DMS153 treated with DMSO at 0.1 percent for 48 hours (cell line): ENCODE measurements at regions not wholly inside any gene's neighbourhood (a gene's known extent, or its start where the extent isn't known, plus 50 kb on each side); places are given as distances from the start of the nearest gene placed in this dataset.

Experiments
- DNase-seq: peaks from one replicate; lab custom pipeline; 2025; ENCODE audit not compliant: unreplicated experiment; lab: John Stamatoyannopoulos, UW

- DNase-seq, result no peak
These were observed 174.8 kb upstream of the DYNLRB2 start for GRCh38 chr16:80366023-80366422.

DNA sequence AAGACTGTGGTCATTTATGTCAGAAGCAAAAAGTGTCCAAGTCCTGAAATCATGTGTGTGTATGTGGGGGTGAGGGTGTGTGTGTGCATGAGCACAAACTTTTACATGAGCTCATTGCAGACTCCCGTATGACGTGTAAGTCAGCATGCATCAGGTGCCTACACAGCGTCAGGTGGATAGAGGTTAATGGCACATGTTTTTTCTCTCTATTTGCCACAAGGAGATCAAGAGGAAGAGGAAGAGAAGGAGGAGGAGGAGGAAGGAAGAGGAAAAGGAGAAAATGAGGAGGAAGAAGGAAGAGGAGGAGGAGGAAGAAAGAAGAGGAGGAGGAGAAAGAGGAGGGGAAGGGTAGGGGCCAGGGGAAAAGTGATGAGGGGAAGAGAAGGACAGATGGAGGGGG is 178.0 kb upstream of the DYNLRB2 start:
- no peak for DNase-seq

GRCh38 chr16:80356365-80356764 is 184.4 kb upstream of the DYNLRB2 start:
- DNase-seq, result no peak

- no peak for DNase-seq
These were observed 185.5 kb upstream of the DYNLRB2 start for GRCh38 chr16:80355335-80355734.

DNA sequence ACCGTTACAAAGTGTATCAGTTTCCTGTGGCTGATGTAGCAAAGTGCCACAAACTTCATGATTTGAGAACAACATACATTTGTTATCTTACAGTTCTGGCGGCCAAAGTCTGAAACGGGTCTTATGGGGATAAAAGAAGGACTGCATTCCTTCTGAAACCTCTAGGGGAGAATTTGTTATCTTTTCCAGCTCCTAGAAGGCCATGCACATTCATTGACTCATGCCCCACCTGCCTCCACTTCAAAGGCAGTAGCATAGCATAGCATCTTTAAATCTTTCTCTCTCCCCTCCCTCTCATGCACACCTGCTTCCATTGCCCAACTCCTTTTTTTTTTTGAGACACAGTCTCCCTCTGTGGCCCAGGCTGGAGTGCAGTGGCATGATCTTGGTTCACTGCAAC is 190.7 kb upstream of the DYNLRB2 start:
- no peak for DNase-seq

- DNase-seq, result no peak
These were observed 192.9 kb upstream of the DYNLRB2 start for GRCh38 chr16:80347900-80348299.

- DNase-seq, result no peak
These were observed 193.8 kb upstream of the DYNLRB2 start for GRCh38 chr16:80347002-80347401.

DNA sequence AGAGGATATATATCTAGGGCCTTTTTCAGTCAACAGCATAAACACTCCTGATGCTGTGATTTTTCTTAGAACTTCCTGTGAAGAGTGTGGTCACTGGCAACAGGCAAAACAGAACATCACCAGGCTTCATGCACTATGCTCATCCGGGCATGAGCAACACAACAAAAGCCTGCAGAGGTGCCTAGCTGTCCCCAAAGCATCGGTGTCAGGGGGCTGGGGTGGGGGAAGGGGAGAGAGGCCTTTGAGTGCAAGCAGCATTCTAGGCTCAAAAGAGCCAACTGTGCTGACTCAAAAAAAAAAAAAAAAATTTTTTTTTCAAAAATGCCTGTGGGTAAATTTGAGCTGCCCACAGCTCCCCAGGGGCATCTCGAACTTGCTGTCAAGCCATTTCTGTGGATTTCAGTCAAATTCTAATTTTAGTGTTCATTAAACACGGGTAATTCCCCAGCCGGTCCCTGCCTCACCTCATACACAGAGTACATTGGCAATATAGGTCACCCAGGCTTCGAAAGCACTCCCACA is 194.6 kb upstream of the DYNLRB2 start:
- DNase-seq, result no peak

DNA sequence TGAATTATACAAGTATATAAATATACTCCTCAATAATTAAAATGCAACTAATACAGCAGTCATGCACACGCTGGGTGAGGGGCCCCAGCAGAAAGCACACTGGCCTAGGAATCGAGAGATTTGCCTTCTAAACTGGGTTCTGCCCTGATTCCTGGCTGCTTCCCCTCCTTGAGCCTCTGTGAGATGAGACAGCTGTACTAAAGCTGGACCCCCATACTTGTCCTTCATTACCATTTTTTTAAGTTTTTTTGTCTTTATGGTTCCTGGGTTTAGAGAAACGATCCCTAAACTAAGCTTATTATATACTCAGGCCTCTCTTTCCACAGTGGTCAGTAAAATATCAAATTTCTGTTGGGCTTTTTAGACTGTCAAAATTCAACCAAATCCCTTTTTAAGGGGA is 195.1 kb upstream of the DYNLRB2 start:
- DNase-seq, result no peak

GRCh38 chr16:80344570-80344969 is 196.2 kb upstream of the DYNLRB2 start:
- no peak for DNase-seq

GRCh38 chr16:80341263-80341662 is 199.5 kb upstream of the DYNLRB2 start:
- no peak for DNase-seq

GRCh38 chr16:80337786-80338185 is 203.0 kb upstream of the DYNLRB2 start:
- DNase-seq, result no peak

GRCh38 chr16:80330803-80331202 is 210.0 kb upstream of the DYNLRB2 start:
- DNase-seq, result no peak

DNA sequence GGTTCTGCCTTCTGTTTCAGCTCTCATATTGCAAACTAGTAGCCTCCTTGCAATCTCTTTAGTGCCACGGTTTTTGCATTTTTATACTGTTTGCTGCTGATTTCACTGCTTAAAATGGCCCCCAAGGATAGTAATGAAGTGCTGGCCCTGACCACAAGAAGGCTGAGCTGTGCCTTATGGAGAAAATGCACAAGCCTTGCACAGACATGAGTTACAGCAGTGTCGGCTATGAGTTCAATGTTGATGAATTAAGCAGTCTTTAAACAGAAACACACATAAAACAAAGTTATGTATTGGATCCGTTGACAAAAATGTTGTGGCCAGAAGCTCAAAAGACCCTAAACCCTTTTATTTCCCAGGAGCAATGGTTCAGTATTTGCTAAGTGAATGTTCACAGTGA is 210.6 kb upstream of the DYNLRB2 start:
- no peak for DNase-seq

- no peak for DNase-seq
These were observed 213.1 kb upstream of the DYNLRB2 start for GRCh38 chr16:80327740-80328139.

DNA sequence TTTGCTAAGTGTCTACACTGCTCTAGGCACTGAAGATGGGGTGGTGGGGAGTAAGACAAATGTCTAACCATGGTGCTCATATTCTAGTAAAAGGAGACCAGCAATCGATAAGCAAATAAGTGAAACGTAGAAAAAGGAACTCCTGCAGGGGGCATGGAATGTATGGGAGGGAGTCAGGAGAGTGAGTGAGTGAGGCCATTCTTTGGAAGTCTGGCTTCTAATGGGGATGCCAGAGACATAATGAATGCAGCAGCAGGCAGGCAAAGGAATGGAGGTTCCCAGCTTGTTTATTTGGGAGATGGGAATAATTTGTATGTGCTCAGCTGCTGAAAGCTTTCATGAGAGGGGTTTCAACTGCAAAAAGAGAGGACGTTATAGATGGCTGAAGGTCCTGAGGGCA is 216.4 kb upstream of the DYNLRB2 start:
- no peak for DNase-seq

DNA sequence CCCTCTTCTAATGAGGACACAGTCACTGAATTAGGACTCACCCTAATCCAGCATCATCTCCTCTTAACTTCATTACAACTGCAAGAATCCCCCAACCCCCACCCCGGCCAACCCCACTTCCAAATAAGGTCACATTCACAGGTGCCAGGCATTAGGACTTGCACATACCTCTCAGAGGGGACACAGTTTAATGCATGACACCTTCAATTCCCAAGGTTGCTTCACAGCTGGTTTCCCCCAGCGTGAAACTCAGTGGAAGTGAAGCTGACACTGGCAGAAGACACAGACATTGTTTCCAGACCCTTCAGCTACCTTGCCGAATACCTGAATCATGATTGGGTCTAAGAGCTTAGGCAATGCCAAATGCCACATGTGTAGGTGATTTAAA is 217.0 kb upstream of the DYNLRB2 start:
- no peak for DNase-seq

DNA sequence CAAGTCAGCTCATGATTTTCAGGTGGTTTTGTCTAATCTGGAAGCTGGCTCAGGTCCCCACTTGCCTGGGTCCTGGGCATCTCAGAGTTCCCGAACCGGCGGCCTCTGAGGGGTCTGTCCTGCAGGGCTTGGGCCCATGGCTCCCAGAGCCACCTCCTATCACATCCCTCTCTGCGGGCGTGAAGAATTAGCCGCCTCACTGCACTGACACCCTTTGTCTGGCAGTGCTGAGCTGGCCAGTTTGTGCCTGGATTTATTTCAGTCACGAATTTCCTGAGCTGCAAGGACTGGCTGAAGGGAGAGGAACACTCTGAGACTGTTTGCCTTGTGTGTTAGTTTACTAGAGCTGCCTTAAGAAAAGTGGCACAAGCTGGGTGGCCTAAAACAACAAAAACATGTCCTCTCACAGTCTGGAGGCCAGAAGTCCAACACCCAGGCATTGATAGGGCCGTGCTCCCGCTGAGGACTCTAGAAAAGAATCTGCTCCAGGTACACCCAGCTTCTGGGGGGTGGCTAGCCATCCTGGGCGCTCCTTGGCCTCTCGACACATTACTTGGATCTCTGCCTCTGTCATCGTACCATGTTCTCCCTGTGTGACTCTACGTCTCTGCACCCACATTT is 217.5 kb upstream of the DYNLRB2 start:
- DNase-seq, result no peak

DNA sequence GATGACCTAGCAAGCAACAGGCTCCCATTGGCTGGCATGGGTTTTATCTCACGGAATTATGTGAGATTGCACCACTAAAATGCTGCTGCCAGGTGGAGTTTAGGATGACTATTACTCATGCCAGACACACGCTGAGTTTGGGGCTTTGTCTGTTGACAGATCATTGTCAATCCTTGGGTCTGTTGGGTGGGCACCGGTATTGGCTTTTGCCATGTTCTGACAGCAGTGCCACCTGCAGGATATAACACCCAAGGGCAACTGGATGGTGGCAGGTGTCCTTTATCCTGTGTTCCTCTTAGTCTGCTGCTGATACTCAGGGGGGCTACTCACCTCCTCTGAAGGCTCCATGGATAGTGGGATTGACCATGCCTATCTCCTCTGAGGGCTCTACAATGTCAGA is 221.6 kb upstream of the DYNLRB2 start:
- no peak for DNase-seq

- no peak for DNase-seq
These were observed 222.7 kb upstream of the DYNLRB2 start for GRCh38 chr16:80318107-80318506.

DNA sequence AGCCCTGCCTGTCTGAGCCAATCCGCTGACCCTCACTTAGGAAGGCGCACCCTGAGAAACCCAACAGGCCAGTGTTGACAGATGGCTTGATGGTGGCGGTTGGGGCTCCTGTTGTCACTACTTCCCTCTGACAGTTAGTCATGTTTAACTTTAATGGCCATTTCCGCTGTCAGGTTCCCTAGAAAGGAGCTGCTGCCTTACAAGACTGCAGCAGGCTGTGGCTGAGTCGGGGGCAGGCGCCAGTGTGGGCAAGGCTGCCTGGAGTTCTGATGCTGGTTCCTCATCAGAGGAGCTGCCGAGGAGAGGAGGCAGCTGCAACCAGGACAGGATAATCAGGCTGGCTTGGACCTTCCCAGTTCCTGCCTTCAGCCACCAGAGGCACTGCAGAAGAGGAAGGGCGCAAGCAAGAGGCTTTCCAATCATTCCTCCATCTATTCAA is 223.2 kb upstream of the DYNLRB2 start:
- DNase-seq, result no peak

GRCh38 chr16:80317116-80317515 is 223.7 kb upstream of the DYNLRB2 start:
- no peak for DNase-seq

DNA sequence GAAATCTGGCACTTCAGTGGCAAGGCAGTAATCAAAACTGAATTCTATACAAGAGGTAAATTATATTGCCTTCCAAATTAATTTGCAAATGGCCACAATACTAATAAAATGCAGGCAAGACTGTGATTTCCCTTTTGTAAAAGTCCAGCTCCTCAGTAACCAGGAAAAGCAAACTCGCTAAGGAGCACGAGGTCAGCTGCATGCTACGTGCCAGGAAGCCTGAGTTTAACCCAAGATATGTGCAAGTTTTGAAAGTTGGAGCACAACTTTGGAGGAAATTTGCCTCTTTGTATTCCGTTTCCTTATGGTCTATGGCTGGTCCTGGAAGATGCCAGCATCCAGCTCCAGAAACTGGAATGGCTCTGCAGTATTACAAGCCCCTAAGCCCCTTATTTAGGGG is 226.8 kb upstream of the DYNLRB2 start:
- DNase-seq, result no peak
